DOHH2 (cell line): ENCODE measurements at regions not wholly inside any gene's neighbourhood (a gene's known extent, or its start where the extent isn't known, plus 50 kb on each side); places are given as distances from the start of the nearest gene placed in this dataset.

ENCODE experiments used
- H3F3A ChIP-seq: fragments of 200-600 bp; sonication (generic), shearing (Covaris generic); 2 replicates; pipeline ENCODE4 v1.6.0; 2016; ENCODE audit warnings: antibody characterized with exemption, mild to moderate bottlenecking; ENCODE audit not compliant: control insufficient read depth, insufficient read depth
- H3K27ac ChIP-seq: fragments of 200-600 bp; sonication (generic); 2 replicates; pipeline ENCODE4 v1.5.1; 2014; ENCODE audit warnings: low read depth, mild to moderate bottlenecking, low read length, moderate library complexity
- H3K27me3 ChIP-seq: fragments of 200-600 bp; sonication (generic); 2 replicates; pipeline ENCODE4 v1.6.1; 2014; ENCODE audit warnings: mild to moderate bottlenecking, low read length, mixed read lengths; ENCODE audit not compliant: control insufficient read depth
- H3K36me3 ChIP-seq: fragments of 200-600 bp; sonication (generic); 2 replicates; pipeline ENCODE4 v1.6.1; 2014; ENCODE audit warnings: mild to moderate bottlenecking, low read length, moderate library complexity, mixed read lengths; ENCODE audit not compliant: control insufficient read depth
- H3K4me1 ChIP-seq: fragments of 200-600 bp; sonication (generic); 2 replicates; pipeline ENCODE4 v1.6.1; 2014; ENCODE audit warnings: mild to moderate bottlenecking, low read length, mixed read lengths; ENCODE audit not compliant: control insufficient read depth
- H3K4me2 ChIP-seq: fragments of 200-600 bp; sonication (generic); 2 replicates; pipeline ENCODE4 v1.6.0; 2014; ENCODE audit warnings: mild to moderate bottlenecking, low read length, moderate library complexity
- H3K4me3 ChIP-seq: fragments of 200-600 bp; sonication (generic); 2 replicates; pipeline ENCODE4 v1.5.1; 2014; ENCODE audit warnings: mild to moderate bottlenecking, low read length, mixed read lengths
- H3K79me2 ChIP-seq: fragments of 200-600 bp; sonication (generic); 2 replicates; pipeline ENCODE4 v1.6.1; 2014; ENCODE audit warnings: mild to moderate bottlenecking, low read length, mixed read lengths; ENCODE audit not compliant: control insufficient read depth
- H3K9me2 ChIP-seq: fragments of 200-600 bp; sonication (generic); replicated peaks from 2 replicates; pipeline ENCODE4 v1.6.1; 2014; ENCODE audit warnings: mild to moderate bottlenecking, low read length, mixed read lengths; ENCODE audit not compliant: control insufficient read depth
- H3K9me3 ChIP-seq: fragments of 200-600 bp; sonication (generic); 2 replicates; pipeline ENCODE4 v1.6.1; 2014; ENCODE audit warnings: antibody characterized with exemption, low read length, mixed read lengths; ENCODE audit not compliant: control insufficient read depth, insufficient read depth
- H4K20me1 ChIP-seq: fragments of 200-600 bp; sonication (generic); 2 replicates; pipeline ENCODE4 v1.6.0; 2014; ENCODE audit warnings: low read depth, mild to moderate bottlenecking, antibody characterized with exemption, low read length, moderate library complexity; ENCODE audit not compliant: control insufficient read depth, insufficient read depth
- CTCF ChIP-seq: fragments of 200-600 bp; sonication (generic); IDR thresholded peaks from one replicate; pipeline ENCODE4 v1.5.1; 2014; ENCODE audit warnings: antibody characterized with exemption, mild to moderate bottlenecking, low read depth, low read length; ENCODE audit not compliant: poor library complexity, severe bottlenecking
- EZH2phosphoT487 ChIP-seq: fragments of 200-600 bp; sonication (generic); IDR thresholded peaks from 2 replicates; pipeline ENCODE4 v1.6.1; 2017; ENCODE audit warnings: borderline replicate concordance, mild to moderate bottlenecking, antibody characterized with exemption, low read length, moderate library complexity, mixed read lengths

- no peak overlapping the region for H3K27ac ChIP-seq
- H3K9me2 ChIP-seq = no peaks in the 10 kb centered on the region
- no peaks in the 10 kb centered on the region for H3K27me3 ChIP-seq
- no peaks in the 10 kb centered on the region for H3K79me2 ChIP-seq
- TF ChIP-seq EZH2phosphoT487 (no peak), CTCF (no peak)
- no peak overlapping the region for H3K4me3 ChIP-seq
- no peaks in the 10 kb centered on the region for H3K9me3 ChIP-seq
- no peaks in the 10 kb centered on the region for H4K20me1 ChIP-seq
- no peaks in the 10 kb centered on the region for H3K36me3 ChIP-seq
- H3K4me2 ChIP-seq = no peak overlapping the region
- H3F3A ChIP-seq = no peaks in the 10 kb centered on the region
- H3K4me1 ChIP-seq = no peaks in the 10 kb centered on the region
These were observed 567.2 kb downstream of the SATB2 start for GRCh38 chr2:198890490-198890889.

GRCh38 chr2:198883604-198884003 is 574.1 kb downstream of the SATB2 start:
- Histone ChIP-seq H3K9me3 (no peaks in the 10 kb centered on the region), H3K9me2 (no peaks in the 10 kb centered on the region), H3K4me1 (no peaks in the 10 kb centered on the region), H3K4me2 (no peak overlapping the region), H3K27ac (no peak overlapping the region), H3K4me3 (no peak overlapping the region), H4K20me1 (no peaks in the 10 kb centered on the region), H3K79me2 (no peaks in the 10 kb centered on the region), H3F3A (no peaks in the 10 kb centered on the region), H3K36me3 (no peaks in the 10 kb centered on the region), H3K27me3 (no peaks in the 10 kb centered on the region)
- TF ChIP-seq CTCF (no peak), EZH2phosphoT487 (no peak)

GRCh38 chr2:198880986-198881385 is 576.8 kb downstream of the SATB2 start:
- H3K9me2 ChIP-seq = no peaks in the 10 kb centered on the region
- H3K27me3 ChIP-seq = no peaks in the 10 kb centered on the region
- H3F3A ChIP-seq = no peaks in the 10 kb centered on the region
- no peak overlapping the region for H3K27ac ChIP-seq
- H3K4me1 ChIP-seq = no peaks in the 10 kb centered on the region
- TF ChIP-seq CTCF (no peak), EZH2phosphoT487 (no peak)
- no peaks in the 10 kb centered on the region for H3K79me2 ChIP-seq
- H3K9me3 ChIP-seq = no peaks in the 10 kb centered on the region
- no peaks in the 10 kb centered on the region for H3K36me3 ChIP-seq
- no peak overlapping the region for H3K4me2 ChIP-seq
- no peaks in the 10 kb centered on the region for H4K20me1 ChIP-seq
- no peak overlapping the region for H3K4me3 ChIP-seq

GRCh38 chr2:198880421-198880820 is 577.3 kb downstream of the SATB2 start:
- TF ChIP-seq EZH2phosphoT487 (no peak), CTCF (no peak)
- no peaks in the 10 kb centered on the region for H3F3A ChIP-seq
- no peaks in the 10 kb centered on the region for H3K9me2 ChIP-seq
- no peak overlapping the region for H3K27ac ChIP-seq
- H3K4me2 ChIP-seq = no peak overlapping the region
- no peaks in the 10 kb centered on the region for H3K79me2 ChIP-seq
- no peaks in the 10 kb centered on the region for H3K4me1 ChIP-seq
- no peaks in the 10 kb centered on the region for H3K9me3 ChIP-seq
- no peak overlapping the region for H3K4me3 ChIP-seq
- no peaks in the 10 kb centered on the region for H4K20me1 ChIP-seq
- no peaks in the 10 kb centered on the region for H3K36me3 ChIP-seq
- no peaks in the 10 kb centered on the region for H3K27me3 ChIP-seq
